Large intestine (tissue), 3 donors: ENCODE measurements at regions not wholly inside any gene's neighbourhood (a gene's known extent, or its start where the extent isn't known, plus 50 kb on each side); places are given as distances from the start of the nearest gene placed in this dataset.
"Not testable (repeated sequence)": the region's sequence is repeated elsewhere in the genome, so short reads cannot be mapped to it uniquely, and the experiment has no call there.

ENCODE experiments used
- DNase-seq, 2 donors: peaks; one replicate each; pipeline versions ENCODE4 v3.0.0 to v3.0.0-alpha.2; 2013
- H3K27ac ChIP-seq: one replicate; pipeline ENCODE4 v1.5.1; 2013; ENCODE audit warnings: low read length
- H3K27me3 ChIP-seq: 2 replicates; pipeline ENCODE4 v1.6.1; 2013; ENCODE audit warnings: low read length; ENCODE audit not compliant: control insufficient read depth, insufficient read depth
- H3K36me3 ChIP-seq: 2 replicates; pipeline ENCODE4 v1.6.1; 2013; ENCODE audit warnings: low read length; ENCODE audit not compliant: control insufficient read depth, insufficient read depth
- H3K4me1 ChIP-seq: one replicate; pipeline ENCODE4 v1.6.1; 2013; ENCODE audit warnings: low read length; ENCODE audit not compliant: control insufficient read depth, insufficient read depth
- H3K4me3 ChIP-seq: one replicate; pipeline ENCODE4 v1.5.1; 2013; ENCODE audit warnings: low read length
- H3K9me3 ChIP-seq: one replicate; pipeline ENCODE4 v1.6.1; 2013; ENCODE audit warnings: mild to moderate bottlenecking, low read depth, low read length, moderate library complexity; ENCODE audit not compliant: control insufficient read depth
- WGBS: methylation state at CpG from one replicate; pipeline ENCODE4 v1.1.5; 2013; ENCODE audit warnings: low lambda C conversion rate; ENCODE audit not compliant: insufficient coverage; 5-methylcytosine and 5-hydroxymethylcytosine counted together

- H3K9me3 ChIP-seq, H3K4me3 ChIP-seq, H3K27ac ChIP-seq, H3K27me3 ChIP-seq, DNase-seq, H3K36me3 ChIP-seq, H3K4me1 ChIP-seq: not testable (repeated sequence)
- no CpG with 5 or more reads among the region's 4 CpGs for WGBS
Observed at GRCh38 chr2:87452193-87452592, 295.7 kb upstream of the PLGLB2 start.

GRCh38 chr2:87452861-87453260 is 295.0 kb upstream of the PLGLB2 start:
- H3K9me3 ChIP-seq, H3K4me3 ChIP-seq, H3K4me1 ChIP-seq, H3K27me3 ChIP-seq, H3K36me3 ChIP-seq, DNase-seq, H3K27ac ChIP-seq: not testable (repeated sequence)
- no CpG with 5 or more reads among the region's 1 CpG for WGBS

- H3K27me3 ChIP-seq, H3K27ac ChIP-seq, H3K36me3 ChIP-seq, H3K4me3 ChIP-seq, H3K9me3 ChIP-seq, H3K4me1 ChIP-seq, DNase-seq: not testable (repeated sequence)
- no CpG with 5 or more reads among the region's 1 CpG for WGBS
Observed at GRCh38 chr2:87453965-87454364, 293.9 kb upstream of the PLGLB2 start.

GRCh38 chr2:87454421-87454820 is 293.5 kb upstream of the PLGLB2 start:
- H3K27me3 ChIP-seq, H3K9me3 ChIP-seq, H3K27ac ChIP-seq, H3K4me1 ChIP-seq, DNase-seq, H3K36me3 ChIP-seq, H3K4me3 ChIP-seq: not testable (repeated sequence)
- no CpG with 5 or more reads among the region's 2 CpGs for WGBS

GRCh38 chr2:87455209-87455853 is 292.6 kb upstream of the PLGLB2 start:
- not testable (repeated sequence) for H3K27ac ChIP-seq, H3K36me3 ChIP-seq, DNase-seq, H3K4me3 ChIP-seq, H3K9me3 ChIP-seq, H3K27me3 ChIP-seq, H3K4me1 ChIP-seq
- no CpG with 5 or more reads among the region's 13 CpGs for WGBS

GRCh38 chr2:87455854-87456249 is 292.0 kb upstream of the PLGLB2 start:
- WGBS: no CpG with 5 or more reads among the region's 9 CpGs
- not testable (repeated sequence) for H3K27me3 ChIP-seq, H3K27ac ChIP-seq, H3K9me3 ChIP-seq, DNase-seq, H3K4me3 ChIP-seq, H3K36me3 ChIP-seq, H3K4me1 ChIP-seq

GRCh38 chr2:87456477-87457128 is 291.3 kb upstream of the PLGLB2 start:
- no CpG with 5 or more reads among the region's 17 CpGs for WGBS
- not testable (repeated sequence) for H3K4me1 ChIP-seq, H3K4me3 ChIP-seq, H3K9me3 ChIP-seq, H3K36me3 ChIP-seq, H3K27ac ChIP-seq, H3K27me3 ChIP-seq, DNase-seq

- H3K27me3 ChIP-seq, DNase-seq, H3K9me3 ChIP-seq, H3K27ac ChIP-seq, H3K4me1 ChIP-seq, H3K4me3 ChIP-seq, H3K36me3 ChIP-seq: not testable (repeated sequence)
- WGBS: no CpG with 5 or more reads among the region's 8 CpGs
Observed at GRCh38 chr2:87457129-87457499, 290.8 kb upstream of the PLGLB2 start.

GRCh38 chr2:87458938-87459337 is 288.9 kb upstream of the PLGLB2 start:
- WGBS: no CpG with 5 or more reads among the region's 3 CpGs
- not testable (repeated sequence) for H3K27ac ChIP-seq, DNase-seq, H3K27me3 ChIP-seq, H3K9me3 ChIP-seq, H3K4me3 ChIP-seq, H3K4me1 ChIP-seq, H3K36me3 ChIP-seq

GRCh38 chr2:87460104-87460503 is 287.8 kb upstream of the PLGLB2 start:
- not testable (repeated sequence) for H3K4me1 ChIP-seq, DNase-seq, H3K9me3 ChIP-seq, H3K36me3 ChIP-seq, H3K27ac ChIP-seq, H3K27me3 ChIP-seq, H3K4me3 ChIP-seq
- WGBS: no CpG with 5 or more reads among the region's 2 CpGs

GRCh38 chr2:87460662-87461061 is 287.2 kb upstream of the PLGLB2 start:
- not testable (repeated sequence) for H3K4me1 ChIP-seq, H3K36me3 ChIP-seq, H3K27me3 ChIP-seq, H3K9me3 ChIP-seq, H3K4me3 ChIP-seq, H3K27ac ChIP-seq, DNase-seq
- no CpG with 5 or more reads among the region's 1 CpG for WGBS
